SK-N-SH (cell line): ENCODE measurements at regions not wholly inside any gene's neighbourhood (a gene's known extent, or its start where the extent isn't known, plus 50 kb on each side); places are given as distances from the start of the nearest gene placed in this dataset.

ENCODE experiments used
- CTCF ChIA-PET: fragments of 300-600, 350-600 bp; formaldehyde crosslinking; extraction: SDS; loops from one replicate; lab custom pipeline; 2021; lab: Yijun Ruan, JAX
- POLR2A ChIA-PET: fragments of 350-600 bp; sonication (Branson Sonifier 250); formaldehyde crosslinking; extraction: SDS; loops from one replicate; lab custom pipeline; 2020; ENCODE audit warnings: antibody characterized with exemption, inconsistent platforms; lab: Yijun Ruan, JAX
- DNase-seq: peaks from one replicate; pipeline ENCODE4 v3.0.0; 2012
- H2AFZ ChIP-seq: fragments of 200-600 bp; sonication (generic); 2 replicates; pipeline ENCODE4 v1.8.1; 2016; ENCODE audit warnings: antibody characterized with exemption, mild to moderate bottlenecking, low read depth
- H3F3A ChIP-seq: fragments of 200-600 bp; sonication (generic); replicated peaks from 2 replicates; pipeline ENCODE3; 2016; ENCODE audit warnings: antibody characterized with exemption, mild to moderate bottlenecking; ENCODE audit not compliant: insufficient read depth
- H3K27ac ChIP-seq, 2 experiments: fragments of 200-500 bp in 1 of 2; fragments of 200-600 bp in 1 of 2; sonication (Bioruptor generic) in 1 of 2; sonication (generic), shearing (Covaris generic) in 1 of 2; 2 replicates each; pipeline versions ENCODE4 v1.5.1 to v1.6.1; 2014 to 2016; ENCODE audit warnings: low read depth in 2 of 2, inconsistent platforms in 1 of 2, low read length in 1 of 2, mild to moderate bottlenecking in 1 of 2, mixed read lengths in 1 of 2
- H3K27me3 ChIP-seq: fragments of 200-600 bp; sonication (generic), shearing (Covaris generic); 2 replicates; pipeline ENCODE4 v1.6.1; 2016; ENCODE audit warnings: mixed run types; ENCODE audit not compliant: insufficient read depth
- H3K36me3 ChIP-seq, 2 experiments: fragments of 200-500 bp in 1 of 2; fragments of 200-600 bp in 1 of 2; sonication (Bioruptor generic) in 1 of 2; sonication (generic) in 1 of 2; replicated peaks in 1 of 2; 2 replicates each; pipeline versions ENCODE3 to v1.5.1; 2014 to 2016; ENCODE audit warnings: low read length in 1 of 2, mild to moderate bottlenecking in 1 of 2; ENCODE audit not compliant: insufficient read depth in 2 of 2, control insufficient read depth in 1 of 2
- H3K4me1 ChIP-seq, 2 experiments: fragments of 200-500 bp in 1 of 2; fragments of 200-600 bp in 1 of 2; sonication (Bioruptor generic) in 1 of 2; sonication (generic), shearing (Covaris generic) in 1 of 2; 2 replicates each; pipeline versions ENCODE4 v1.5.1 to v1.6.1; 2014 to 2016; ENCODE audit warnings: low read depth in 1 of 2, low read length in 1 of 2, mixed run types in 1 of 2; ENCODE audit not compliant: insufficient read depth in 2 of 2, control insufficient read depth in 1 of 2
- H3K4me2 ChIP-seq: fragments of 200-600 bp; sonication (generic), shearing (Covaris generic); 2 replicates; pipeline ENCODE4 v1.6.1; 2017; ENCODE audit warnings: mixed run types
- H3K4me3 ChIP-seq, 2 experiments: fragments of 200-500 bp in 1 of 2; fragments of 200-600 bp in 1 of 2; sonication (Bioruptor generic) in 1 of 2; sonication (generic), shearing (Covaris generic) in 1 of 2; 2 replicates each; pipeline versions ENCODE4 v1.5.1 to v1.8.1; 2014 to 2016; ENCODE audit warnings: low read depth in 2 of 2, inconsistent platforms in 1 of 2, low read length in 1 of 2, mild to moderate bottlenecking in 1 of 2, mixed read lengths in 1 of 2, moderate library complexity in 1 of 2
- H3K79me2 ChIP-seq: fragments of 200-600 bp; sonication (generic); 2 replicates; pipeline ENCODE4 v1.8.1; 2017; ENCODE audit warnings: mild to moderate bottlenecking; ENCODE audit not compliant: insufficient read depth
- H3K9ac ChIP-seq: fragments of 200-600 bp; sonication (generic); 2 replicates; pipeline ENCODE4 v1.6.1; 2017; ENCODE audit warnings: mixed run types
- H3K9me2 ChIP-seq: fragments of 200-600 bp; sonication (generic); 2 replicates; pipeline ENCODE4 v1.6.1; 2017; ENCODE audit warnings: mixed run types
- H3K9me3 ChIP-seq: fragments of 200-600 bp; sonication (generic); 2 replicates; pipeline ENCODE4 v1.6.1; 2017; ENCODE audit warnings: mixed run types, mild to moderate bottlenecking, moderate library complexity
- H4K20me1 ChIP-seq: fragments of 200-600 bp; sonication (generic); 2 replicates; pipeline ENCODE4 v1.6.1; 2017; ENCODE audit warnings: mild to moderate bottlenecking, mixed run types; ENCODE audit not compliant: insufficient read depth
- ELF1 ChIP-seq: IDR thresholded peaks from 2 replicates; pipeline ENCODE4 v1.4.0; 2012
- FOSL2 ChIP-seq: IDR thresholded peaks from 2 replicates; pipeline ENCODE4 v1.4.0; 2012; ENCODE audit warnings: low read depth, mild to moderate bottlenecking, moderate library complexity, borderline replicate concordance
- FOXJ3 ChIP-seq: sonication (generic); formaldehyde crosslinking; IDR thresholded peaks from 2 replicates; pipeline ENCODE4 v1.5.1; 2020; ENCODE audit warnings: mild to moderate bottlenecking, missing genetic modification reagents
- FOXM1 ChIP-seq: IDR thresholded peaks from 2 replicates; pipeline ENCODE4 v1.4.0; 2012; ENCODE audit warnings: low read depth, mild to moderate bottlenecking
- GABPA ChIP-seq: IDR thresholded peaks from 2 replicates; pipeline ENCODE4 v1.4.0; 2012; ENCODE audit warnings: low read depth, mild to moderate bottlenecking
- JUND ChIP-seq: IDR thresholded peaks from 2 replicates; pipeline ENCODE4 v1.4.0; 2012
- MXI1 ChIP-seq: IDR thresholded peaks from 2 replicates; pipeline ENCODE4 v1.6.1; 2012; ENCODE audit warnings: mild to moderate bottlenecking, low read depth, low read length, improper control_type of control experiment
- NFIC ChIP-seq: IDR thresholded peaks from 2 replicates; pipeline ENCODE4 v1.4.0; 2012; ENCODE audit warnings: borderline replicate concordance
- NRF1 ChIP-seq: IDR thresholded peaks from 2 replicates; pipeline ENCODE4 v1.6.1; 2012; ENCODE audit warnings: low read depth, mild to moderate bottlenecking, low read length
- RAD21 ChIP-seq: IDR thresholded peaks from 2 replicates; pipeline ENCODE4 v1.6.1; 2012; ENCODE audit warnings: mild to moderate bottlenecking, low read length
- RXRA ChIP-seq: IDR thresholded peaks from 2 replicates; pipeline ENCODE4 v1.4.0; 2012; ENCODE audit warnings: low read depth, mild to moderate bottlenecking, borderline replicate concordance
- SIN3A ChIP-seq: IDR thresholded peaks from 2 replicates; pipeline ENCODE4 v1.6.1; 2012; ENCODE audit warnings: low read depth, mild to moderate bottlenecking, low read length, moderate library complexity, borderline replicate concordance
- TCF12 ChIP-seq: IDR thresholded peaks from 2 replicates; pipeline ENCODE4 v1.4.0; 2012
- TEAD4 ChIP-seq: IDR thresholded peaks from 2 replicates; pipeline ENCODE4 v1.4.0; 2012; ENCODE audit warnings: mild to moderate bottlenecking, borderline replicate concordance; ENCODE audit not compliant: insufficient read depth
- WGBS: methylation state at CpG from one replicate; pipeline ENCODE4 v1.1.6; 2017; ENCODE audit warnings: low lambda C conversion rate; 5-methylcytosine and 5-hydroxymethylcytosine counted together
- TF ChIP-seq, protein P1 (sequence below): fragments of 200-600 bp; sonication (generic); IDR thresholded peaks from 2 replicates; pipeline ENCODE4 v1.6.1; 2017; ENCODE audit warnings: antibody characterized with exemption, mild to moderate bottlenecking, moderate library complexity
- TF ChIP-seq, protein P2 (sequence below): IDR thresholded peaks from 2 replicates; pipeline ENCODE4; 2012
- TF ChIP-seq, protein P3 (sequence below): IDR thresholded peaks from 2 replicates; pipeline ENCODE4 v1.6.1; 2012; ENCODE audit warnings: mild to moderate bottlenecking, low read depth, low read length, moderate library complexity
- TF ChIP-seq, protein P4 (sequence below): IDR thresholded peaks from 2 replicates; pipeline ENCODE4 v1.4.0; 2012; ENCODE audit warnings: low read depth
- TF ChIP-seq, protein P5 (sequence below): IDR thresholded peaks from 2 replicates; pipeline ENCODE4 v1.4.0; 2012; ENCODE audit warnings: low read depth, borderline replicate concordance

DNA sequence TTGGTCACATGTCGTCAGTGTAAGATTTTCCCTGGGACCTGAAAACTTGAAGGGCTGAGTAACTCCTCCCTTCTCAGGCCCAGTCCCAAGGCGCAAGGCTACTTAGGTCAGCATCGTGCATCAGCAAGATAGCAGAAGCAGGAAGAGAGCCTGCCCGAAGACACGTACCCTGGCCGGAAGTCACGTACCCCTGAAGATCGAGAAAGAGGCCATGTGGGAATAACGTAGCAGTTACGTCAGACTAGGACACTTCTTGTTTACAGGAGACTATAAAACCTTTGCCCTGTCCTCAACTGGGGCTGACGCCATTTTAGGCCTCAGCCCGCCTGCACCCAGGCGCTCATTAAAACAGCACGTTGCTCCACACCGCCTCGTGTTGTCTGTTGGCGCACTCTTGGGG, 114.3 kb upstream of the GALNT17 start (continued):
- TF ChIP-seq MXI1 = no peak
- no peak for TF ChIP-seq RAD21

DNA sequence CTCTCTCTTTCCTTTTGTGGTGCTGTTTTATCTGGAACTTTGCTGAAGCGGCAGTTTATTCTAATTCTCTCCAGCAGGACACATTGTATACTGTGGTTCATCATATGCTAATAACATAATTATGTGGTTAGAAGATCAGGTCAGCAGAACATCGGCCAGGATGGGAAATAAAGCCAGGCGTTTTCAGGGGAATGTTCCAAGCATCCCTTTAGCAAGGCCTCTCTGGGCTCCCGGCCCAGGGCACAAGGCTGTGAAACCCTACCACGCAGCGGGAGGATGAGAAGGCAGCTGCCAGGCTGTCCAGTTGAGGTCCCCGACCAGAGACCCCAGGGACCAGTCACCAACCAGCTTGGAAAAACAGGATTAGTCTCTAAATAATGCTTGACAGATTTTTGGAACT, 112.2 kb upstream of the GALNT17 start:
- Histone ChIP-seq H3K36me3 (no peaks in the 10 kb centered on the region), H3K27me3 (no peaks in the 10 kb centered on the region), H3K9me3 (no peaks in the 10 kb centered on the region), H3K9me2 (no peaks in the 10 kb centered on the region), H3K4me1 (no peaks in the 10 kb centered on the region), H4K20me1 (no peaks in the 10 kb centered on the region), H2AFZ (no peak overlapping the region), H3K4me3 (no peak overlapping the region), H3K79me2 (no peaks in the 10 kb centered on the region), H3F3A (no peaks in the 10 kb centered on the region), H3K4me2 (no peak overlapping the region), H3K27ac (no peak overlapping the region), H3K9ac (no peak overlapping the region)
- no peak for DNase-seq
- TF ChIP-seq SIN3A (no peak), MXI1 (no peak), ELF1 (no peak), TCF12 (no peak), JUND (no peak), NFIC (no peak), RXRA (no peak), TEAD4 (no peak), FOSL2 (no peak), GABPA (no peak), FOXM1 (no peak), NRF1 (no peak), FOXJ3 (CRISPR knock-in tag) (no peak)
- TF ChIP-seq, protein P1, sequence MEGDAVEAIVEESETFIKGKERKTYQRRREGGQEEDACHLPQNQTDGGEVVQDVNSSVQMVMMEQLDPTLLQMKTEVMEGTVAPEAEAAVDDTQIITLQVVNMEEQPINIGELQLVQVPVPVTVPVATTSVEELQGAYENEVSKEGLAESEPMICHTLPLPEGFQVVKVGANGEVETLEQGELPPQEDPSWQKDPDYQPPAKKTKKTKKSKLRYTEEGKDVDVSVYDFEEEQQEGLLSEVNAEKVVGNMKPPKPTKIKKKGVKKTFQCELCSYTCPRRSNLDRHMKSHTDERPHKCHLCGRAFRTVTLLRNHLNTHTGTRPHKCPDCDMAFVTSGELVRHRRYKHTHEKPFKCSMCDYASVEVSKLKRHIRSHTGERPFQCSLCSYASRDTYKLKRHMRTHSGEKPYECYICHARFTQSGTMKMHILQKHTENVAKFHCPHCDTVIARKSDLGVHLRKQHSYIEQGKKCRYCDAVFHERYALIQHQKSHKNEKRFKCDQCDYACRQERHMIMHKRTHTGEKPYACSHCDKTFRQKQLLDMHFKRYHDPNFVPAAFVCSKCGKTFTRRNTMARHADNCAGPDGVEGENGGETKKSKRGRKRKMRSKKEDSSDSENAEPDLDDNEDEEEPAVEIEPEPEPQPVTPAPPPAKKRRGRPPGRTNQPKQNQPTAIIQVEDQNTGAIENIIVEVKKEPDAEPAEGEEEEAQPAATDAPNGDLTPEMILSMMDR = no peak
- TF ChIP-seq, protein P2, sequence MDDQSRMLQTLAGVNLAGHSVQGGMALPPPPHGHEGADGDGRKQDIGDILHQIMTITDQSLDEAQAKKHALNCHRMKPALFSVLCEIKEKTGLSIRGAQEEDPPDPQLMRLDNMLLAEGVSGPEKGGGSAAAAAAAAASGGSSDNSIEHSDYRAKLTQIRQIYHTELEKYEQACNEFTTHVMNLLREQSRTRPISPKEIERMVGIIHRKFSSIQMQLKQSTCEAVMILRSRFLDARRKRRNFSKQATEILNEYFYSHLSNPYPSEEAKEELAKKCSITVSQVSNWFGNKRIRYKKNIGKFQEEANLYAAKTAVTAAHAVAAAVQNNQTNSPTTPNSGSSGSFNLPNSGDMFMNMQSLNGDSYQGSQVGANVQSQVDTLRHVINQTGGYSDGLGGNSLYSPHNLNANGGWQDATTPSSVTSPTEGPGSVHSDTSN = no peak
- TF ChIP-seq, protein P3, sequence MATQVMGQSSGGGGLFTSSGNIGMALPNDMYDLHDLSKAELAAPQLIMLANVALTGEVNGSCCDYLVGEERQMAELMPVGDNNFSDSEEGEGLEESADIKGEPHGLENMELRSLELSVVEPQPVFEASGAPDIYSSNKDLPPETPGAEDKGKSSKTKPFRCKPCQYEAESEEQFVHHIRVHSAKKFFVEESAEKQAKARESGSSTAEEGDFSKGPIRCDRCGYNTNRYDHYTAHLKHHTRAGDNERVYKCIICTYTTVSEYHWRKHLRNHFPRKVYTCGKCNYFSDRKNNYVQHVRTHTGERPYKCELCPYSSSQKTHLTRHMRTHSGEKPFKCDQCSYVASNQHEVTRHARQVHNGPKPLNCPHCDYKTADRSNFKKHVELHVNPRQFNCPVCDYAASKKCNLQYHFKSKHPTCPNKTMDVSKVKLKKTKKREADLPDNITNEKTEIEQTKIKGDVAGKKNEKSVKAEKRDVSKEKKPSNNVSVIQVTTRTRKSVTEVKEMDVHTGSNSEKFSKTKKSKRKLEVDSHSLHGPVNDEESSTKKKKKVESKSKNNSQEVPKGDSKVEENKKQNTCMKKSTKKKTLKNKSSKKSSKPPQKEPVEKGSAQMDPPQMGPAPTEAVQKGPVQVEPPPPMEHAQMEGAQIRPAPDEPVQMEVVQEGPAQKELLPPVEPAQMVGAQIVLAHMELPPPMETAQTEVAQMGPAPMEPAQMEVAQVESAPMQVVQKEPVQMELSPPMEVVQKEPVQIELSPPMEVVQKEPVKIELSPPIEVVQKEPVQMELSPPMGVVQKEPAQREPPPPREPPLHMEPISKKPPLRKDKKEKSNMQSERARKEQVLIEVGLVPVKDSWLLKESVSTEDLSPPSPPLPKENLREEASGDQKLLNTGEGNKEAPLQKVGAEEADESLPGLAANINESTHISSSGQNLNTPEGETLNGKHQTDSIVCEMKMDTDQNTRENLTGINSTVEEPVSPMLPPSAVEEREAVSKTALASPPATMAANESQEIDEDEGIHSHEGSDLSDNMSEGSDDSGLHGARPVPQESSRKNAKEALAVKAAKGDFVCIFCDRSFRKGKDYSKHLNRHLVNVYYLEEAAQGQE = no peak
- TF ChIP-seq, protein P4, sequence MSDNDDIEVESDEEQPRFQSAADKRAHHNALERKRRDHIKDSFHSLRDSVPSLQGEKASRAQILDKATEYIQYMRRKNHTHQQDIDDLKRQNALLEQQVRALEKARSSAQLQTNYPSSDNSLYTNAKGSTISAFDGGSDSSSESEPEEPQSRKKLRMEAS = no peak
- TF ChIP-seq, protein P5, sequence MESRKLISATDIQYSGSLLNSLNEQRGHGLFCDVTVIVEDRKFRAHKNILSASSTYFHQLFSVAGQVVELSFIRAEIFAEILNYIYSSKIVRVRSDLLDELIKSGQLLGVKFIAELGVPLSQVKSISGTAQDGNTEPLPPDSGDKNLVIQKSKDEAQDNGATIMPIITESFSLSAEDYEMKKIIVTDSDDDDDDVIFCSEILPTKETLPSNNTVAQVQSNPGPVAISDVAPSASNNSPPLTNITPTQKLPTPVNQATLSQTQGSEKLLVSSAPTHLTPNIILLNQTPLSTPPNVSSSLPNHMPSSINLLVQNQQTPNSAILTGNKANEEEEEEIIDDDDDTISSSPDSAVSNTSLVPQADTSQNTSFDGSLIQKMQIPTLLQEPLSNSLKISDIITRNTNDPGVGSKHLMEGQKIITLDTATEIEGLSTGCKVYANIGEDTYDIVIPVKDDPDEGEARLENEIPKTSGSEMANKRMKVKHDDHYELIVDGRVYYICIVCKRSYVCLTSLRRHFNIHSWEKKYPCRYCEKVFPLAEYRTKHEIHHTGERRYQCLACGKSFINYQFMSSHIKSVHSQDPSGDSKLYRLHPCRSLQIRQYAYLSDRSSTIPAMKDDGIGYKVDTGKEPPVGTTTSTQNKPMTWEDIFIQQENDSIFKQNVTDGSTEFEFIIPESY = no peak
- POLR2A ChIA-PET = no interaction called here
- 9% methylated on average over 7 of the region's 7 CpGs for WGBS
- CTCF ChIA-PET = no interaction called here
